Liver (tissue), 8 donors: ENCODE measurements at regions not wholly inside any gene's neighbourhood (a gene's known extent, or its start where the extent isn't known, plus 50 kb on each side); places are given as distances from the start of the nearest gene placed in this dataset.

Experiments
- DNase-seq: peaks from one replicate; pipeline ENCODE4 v3.0.0-alpha.2; 2017; ENCODE audit warnings: low spot score
- H3K27ac ChIP-seq, 2 donors: one replicate each; pipeline ENCODE4 v1.7.0; 2013; ENCODE audit warnings: inconsistent platforms in 2 of 2, low read length in 2 of 2, control low read depth in 1 of 2, low read depth in 1 of 2, mild to moderate bottlenecking in 1 of 2
- H3K27me3 ChIP-seq, 4 donors: one replicate each; pipeline versions ENCODE4 v1.6.1 to v1.7.0; 2013; ENCODE audit warnings: low read length in 3 of 4, inconsistent platforms in 1 of 4, mild to moderate bottlenecking in 1 of 4, moderate library complexity in 1 of 4; ENCODE audit not compliant: control insufficient read depth in 4 of 4, insufficient read depth in 4 of 4
- H3K36me3 ChIP-seq, 4 donors: one replicate each; pipeline versions ENCODE4 v1.6.1 to v1.7.0; 2013; ENCODE audit warnings: low read length in 3 of 4, mild to moderate bottlenecking in 3 of 4, low read depth in 1 of 4, moderate library complexity in 1 of 4; ENCODE audit not compliant: control insufficient read depth in 4 of 4, insufficient read depth in 3 of 4
- H3K4me1 ChIP-seq, 4 donors: one replicate each; pipeline versions ENCODE4 v1.6.1 to v1.7.0; 2013; ENCODE audit warnings: low read length in 3 of 4, mild to moderate bottlenecking in 3 of 4, moderate library complexity in 1 of 4; ENCODE audit not compliant: control insufficient read depth in 4 of 4, insufficient read depth in 4 of 4
- H3K4me3 ChIP-seq, 3 donors: one replicate each; pipeline versions ENCODE4 v1.6.1 to v1.7.0; 2013; ENCODE audit warnings: low read length in 3 of 3, control low read depth in 1 of 3, low read depth in 1 of 3, mild to moderate bottlenecking in 1 of 3
- H3K9ac ChIP-seq, 2 donors: one replicate each; pipeline ENCODE4 v1.7.0; 2013; ENCODE audit warnings: low read length in 2 of 2, mild to moderate bottlenecking in 2 of 2, moderate library complexity in 2 of 2, control low read depth in 1 of 2, low read depth in 1 of 2
- H3K9me3 ChIP-seq, 4 donors: one replicate each; pipeline versions ENCODE4 v1.6.1 to v1.7.0; 2013; ENCODE audit warnings: low read length in 3 of 4; ENCODE audit not compliant: control insufficient read depth in 4 of 4
- ATF3 ChIP-seq: IDR thresholded peaks from 2 replicates; pipeline ENCODE4 v1.6.1; 2016; ENCODE audit warnings: antibody characterized with exemption
- CTCF ChIP-seq: fragments of 150-350 bp; IDR thresholded peaks from 2 replicates; pipeline ENCODE4 v1.5.1; 2017; ENCODE audit warnings: improper control_type of control experiment, low read depth, low read length; ENCODE audit not compliant: missing input control
- EGR1 ChIP-seq, 2 donors: IDR thresholded peaks; 2 replicates each; pipeline ENCODE4 v1.6.1; 2016 to 2018; ENCODE audit warnings: antibody characterized with exemption in 2 of 2, low read depth in 2 of 2
- FOXA2 ChIP-seq: IDR thresholded peaks from 2 replicates; pipeline ENCODE4 v1.6.1; 2016; ENCODE audit warnings: antibody characterized with exemption
- GABPA ChIP-seq, 2 donors: IDR thresholded peaks in 1 of 2; conservative IDR thresholded peaks in 1 of 2; 2 replicates each; pipeline ENCODE4 v1.6.1; 2016; ENCODE audit warnings: antibody characterized with exemption in 2 of 2, mild to moderate bottlenecking in 1 of 2, moderate library complexity in 1 of 2
- HNF4A ChIP-seq, 2 donors: conservative IDR thresholded peaks; 2 replicates each; pipeline ENCODE4 v1.6.1; 2016; ENCODE audit warnings: antibody characterized with exemption in 2 of 2, mild to moderate bottlenecking in 2 of 2
- HNF4G ChIP-seq: IDR thresholded peaks from 2 replicates; pipeline ENCODE4 v1.6.1; 2016; ENCODE audit warnings: antibody characterized with exemption
- JUND ChIP-seq, 2 donors: IDR thresholded peaks; 2 replicates each; pipeline ENCODE4 v1.6.1; 2016; ENCODE audit warnings: antibody characterized with exemption in 2 of 2
- NR2F2 ChIP-seq: IDR thresholded peaks from 2 replicates; pipeline ENCODE4 v1.6.1; 2016; ENCODE audit warnings: antibody characterized with exemption
- RAD21 ChIP-seq, 2 donors: IDR thresholded peaks; 2 replicates each; pipeline ENCODE4 v1.6.1; 2016; ENCODE audit warnings: antibody characterized with exemption in 2 of 2, mild to moderate bottlenecking in 2 of 2
- REST ChIP-seq: IDR thresholded peaks from 2 replicates; pipeline ENCODE4 v1.6.1; 2016; ENCODE audit warnings: antibody characterized with exemption, mild to moderate bottlenecking
- RXRA ChIP-seq, 2 donors: IDR thresholded peaks; 2 replicates each; pipeline ENCODE4 v1.6.1; 2017 to 2018; ENCODE audit warnings: antibody characterized with exemption in 2 of 2, mild to moderate bottlenecking in 1 of 2
- SP1 ChIP-seq: IDR thresholded peaks from 2 replicates; pipeline ENCODE4 v1.6.1; 2018; ENCODE audit warnings: antibody characterized with exemption, mild to moderate bottlenecking
- TAF1 ChIP-seq: conservative IDR thresholded peaks from 2 replicates; pipeline ENCODE4 v1.6.1; 2016; ENCODE audit warnings: antibody characterized with exemption, mild to moderate bottlenecking
- ZBTB33 ChIP-seq: IDR thresholded peaks from 2 replicates; pipeline ENCODE4 v1.6.1; 2016; ENCODE audit warnings: antibody characterized with exemption
- WGBS: extraction: QIAGEN DNeasy Blood & Tissue Kit; methylation state at CpG from one replicate; pipeline ENCODE4 v1.1.7; 2013; 5-methylcytosine and 5-hydroxymethylcytosine counted together
- donor health status: healthy.
- donor health status: healthy.
- donor health status: healthy.
- donor health status: healthy.
- donor health status: healthy.

GRCh38 chr13:106243011-106243565, 292.4 kb downstream of the EFNB2 start:
- DNase-seq, result no peak

GRCh38 chr13:106241974-106242953, 293.2 kb downstream of the EFNB2 start:
- Histone ChIP-seq H3K4me1 (no peaks in the 10 kb centered on the region), H3K27ac (no peak overlapping the region), H3K9me3 (no peaks in the 10 kb centered on the region), H3K9ac (no peak overlapping the region), H3K4me3 (no peak overlapping the region), H3K27me3 (peaks cover 0 to 2% (median 0%) of the 10 kb centered on the region in 4 donors), H3K36me3 (no peaks in the 10 kb centered on the region)
- no peak for DNase-seq
- no peak for TF ChIP-seq EGR1 (IDR thresholded peaks at IDR 0.05; ENCODE audit: low read depth in 2 of 2)
- TF ChIP-seq CTCF, result no peak
- no peak for TF ChIP-seq SP1
- no peak for TF ChIP-seq ZBTB33
- TF ChIP-seq RXRA (IDR thresholded peaks at IDR 0.05), result no peak
- no peak for TF ChIP-seq ATF3
- WGBS, result 66% methylated on average over 10 of the region's 10 CpGs

More at GRCh38 chr13:106243011-106243565, 292.4 kb downstream of the EFNB2 start:
- Histone ChIP-seq H3K27me3 (peaks cover 0 to 2% (median 0%) of the 10 kb centered on the region in 4 donors), H3K4me3 (no peak overlapping the region), H3K36me3 (no peaks in the 10 kb centered on the region), H3K4me1 (no peaks in the 10 kb centered on the region), H3K27ac (no peak overlapping the region), H3K9ac (no peak overlapping the region), H3K9me3 (no peaks in the 10 kb centered on the region)
- TF ChIP-seq TAF1 (no peak), JUND (IDR thresholded peaks at IDR 0.05) (no peak), RXRA (IDR thresholded peaks at IDR 0.05) (no peak), SP1 (no peak), NR2F2 (no peak), FOXA2 (no peak), EGR1 (IDR thresholded peaks at IDR 0.05; ENCODE audit: low read depth in 2 of 2) (no peak), HNF4G (no peak), ATF3 (no peak)
- 77% methylated on average over 6 of the region's 6 CpGs for WGBS

GRCh38 chr13:106238690-106239089, 296.8 kb downstream of the EFNB2 start:
- Histone ChIP-seq H3K9ac (no peak overlapping the region), H3K27ac (no peak overlapping the region), H3K4me3 (no peak overlapping the region), H3K36me3 (no peaks in the 10 kb centered on the region), H3K27me3 (no peaks in the 10 kb centered on the region), H3K4me1 (no peaks in the 10 kb centered on the region), H3K9me3 (no peaks in the 10 kb centered on the region)
- WGBS, result 82% methylated on average over 8 of the region's 8 CpGs
- no peak for DNase-seq
- TF ChIP-seq FOXA2 (no peak), NR2F2 (no peak), HNF4A (conservative IDR thresholded peaks at IDR 0.05) (no peak), REST (no peak), SP1 (no peak), JUND (IDR thresholded peaks at IDR 0.05) (no peak), ZBTB33 (no peak), RAD21 (IDR thresholded peaks at IDR 0.05) (no peak), GABPA (IDR thresholded peaks at IDR 0.05 in 1 of 2, conservative IDR thresholded peaks at IDR 0.05 in 1 of 2) (no peak)
